ENCODE measurements at regions not wholly inside any gene's neighbourhood (a gene's known extent, or its start where the extent isn't known, plus 50 kb on each side); places are given as distances from the start of the nearest gene placed in this dataset.
"Not testable (repeated sequence)": the region's sequence is repeated elsewhere in the genome, so short reads cannot be mapped to it uniquely, and the experiment has no call there.

DNA sequence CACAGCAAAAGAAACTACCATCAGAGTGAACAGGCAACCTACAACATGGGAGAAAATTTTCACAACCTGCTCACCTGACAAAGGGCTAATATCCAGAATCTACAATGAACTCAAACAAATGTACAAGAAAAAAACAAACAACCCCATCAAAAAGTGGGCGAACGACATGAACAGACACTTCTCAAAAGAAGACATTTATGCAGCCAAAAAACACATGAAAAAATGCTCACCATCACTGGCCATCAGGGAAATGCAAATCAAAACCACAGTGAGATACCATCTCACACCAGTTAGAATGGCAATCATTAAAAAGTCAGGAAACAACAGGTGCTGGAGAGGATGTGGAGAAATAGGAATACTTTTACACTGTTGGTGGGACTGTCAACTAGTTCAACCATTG is 207.8 kb downstream of the USP6NL start:
- Mint-ChIP-seq H3K27ac (peak overlapping the region; percentile 98), H3K4me1 (ENCODE audit: low read depth) (peaks cover 43% of the 10 kb centered on the region), H3K9me3 (peaks cover 22% of the 10 kb centered on the region), H3K4me3 (peak overlapping the region; percentile 76), H3K36me3 (ENCODE audit: low read depth) (peaks cover 10% of the 10 kb centered on the region)
- H3K27me3 Mint-ChIP-seq (ENCODE audit: low read depth); DNase-seq (ENCODE audit: low spot score): not testable (repeated sequence)

- H3K36me3 Mint-ChIP-seq (ENCODE audit: low read depth), result peaks cover 10% of the 10 kb centered on the region
- peaks cover 22% of the 10 kb centered on the region for H3K9me3 Mint-ChIP-seq
- H3K4me3 Mint-ChIP-seq, result peak overlapping the region; percentile 76
- DNase-seq (ENCODE audit: low spot score), result peak; percentile 59
- peak overlapping the region; percentile 98 for H3K27ac Mint-ChIP-seq
- no peaks in the 10 kb centered on the region for H3K27me3 Mint-ChIP-seq (ENCODE audit: low read depth)
- H3K4me1 Mint-ChIP-seq (ENCODE audit: low read depth), result peaks cover 43% of the 10 kb centered on the region
Observed at GRCh38 chr10:11403116-11403515, 208.3 kb downstream of the USP6NL start.

- H3K27ac Mint-ChIP-seq, result peak overlapping the region; percentile 81
- H3K4me1 Mint-ChIP-seq (ENCODE audit: low read depth), result peaks cover 40% of the 10 kb centered on the region
- H3K4me3 Mint-ChIP-seq, result peak overlapping the region; percentile 24
Observed at GRCh38 chr10:11402392-11402791, 209.1 kb downstream of the USP6NL start.

GRCh38 chr10:11401264-11402235 is 209.9 kb downstream of the USP6NL start:
- Mint-ChIP-seq H3K27ac (peak overlapping the region; percentile 81), H3K36me3 (ENCODE audit: low read depth) (peaks cover 6% of the 10 kb centered on the region), H3K4me3 (peak overlapping the region; percentile 42), H3K4me1 (ENCODE audit: low read depth) (peaks cover 36% of the 10 kb centered on the region), H3K9me3 (peaks cover 14% of the 10 kb centered on the region), H3K27me3 (ENCODE audit: low read depth) (no peaks in the 10 kb centered on the region)
- no peak for DNase-seq (ENCODE audit: low spot score)

More at GRCh38 chr10:11402392-11402791, 209.1 kb downstream of the USP6NL start:
- Mint-ChIP-seq H3K9me3 (peaks cover 19% of the 10 kb centered on the region), H3K36me3 (ENCODE audit: low read depth) (peaks cover 8% of the 10 kb centered on the region), H3K27me3 (ENCODE audit: low read depth) (no peaks in the 10 kb centered on the region)
- DNase-seq (ENCODE audit: low spot score), result no peak

DNA sequence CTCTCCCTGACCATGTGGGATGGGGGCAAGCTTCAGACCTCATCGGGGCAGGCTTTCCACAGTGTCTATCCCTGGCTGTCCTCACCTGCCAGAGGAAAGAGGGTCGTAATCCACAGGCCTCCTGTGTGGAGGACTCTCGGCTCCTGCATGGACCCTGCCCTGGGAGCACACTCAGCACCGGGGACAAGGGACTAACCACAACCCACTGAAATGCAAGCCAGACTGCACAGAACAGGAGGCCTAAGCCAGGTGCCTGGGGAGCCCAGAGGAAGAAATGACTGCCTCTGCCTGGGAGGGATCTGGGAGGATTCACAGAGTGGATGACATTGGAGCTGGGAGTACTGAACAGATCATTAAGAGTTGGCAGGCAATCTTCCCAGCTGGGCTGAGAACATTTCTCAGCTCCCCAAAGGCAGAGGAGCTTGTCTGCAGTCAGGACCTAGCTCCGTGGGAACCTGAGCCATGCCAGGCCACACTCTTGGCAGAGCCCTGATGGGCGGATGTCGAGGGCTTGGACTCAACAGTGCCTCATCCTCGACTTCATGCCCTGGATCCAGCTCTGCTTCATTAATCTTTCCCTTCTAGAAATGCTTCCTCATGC is 213.4 kb downstream of the USP6NL start:
- no peak for DNase-seq (ENCODE audit: low spot score)
- peaks cover 32% of the 10 kb centered on the region for H3K4me1 Mint-ChIP-seq (ENCODE audit: low read depth)
- H3K36me3 Mint-ChIP-seq (ENCODE audit: low read depth), result peaks cover 2% of the 10 kb centered on the region
- peaks cover 2% of the 10 kb centered on the region for H3K27me3 Mint-ChIP-seq (ENCODE audit: low read depth)
- no peak overlapping the region for H3K4me3 Mint-ChIP-seq
- H3K27ac Mint-ChIP-seq, result no peak overlapping the region
- H3K9me3 Mint-ChIP-seq, result peaks cover 7% of the 10 kb centered on the region

DNA sequence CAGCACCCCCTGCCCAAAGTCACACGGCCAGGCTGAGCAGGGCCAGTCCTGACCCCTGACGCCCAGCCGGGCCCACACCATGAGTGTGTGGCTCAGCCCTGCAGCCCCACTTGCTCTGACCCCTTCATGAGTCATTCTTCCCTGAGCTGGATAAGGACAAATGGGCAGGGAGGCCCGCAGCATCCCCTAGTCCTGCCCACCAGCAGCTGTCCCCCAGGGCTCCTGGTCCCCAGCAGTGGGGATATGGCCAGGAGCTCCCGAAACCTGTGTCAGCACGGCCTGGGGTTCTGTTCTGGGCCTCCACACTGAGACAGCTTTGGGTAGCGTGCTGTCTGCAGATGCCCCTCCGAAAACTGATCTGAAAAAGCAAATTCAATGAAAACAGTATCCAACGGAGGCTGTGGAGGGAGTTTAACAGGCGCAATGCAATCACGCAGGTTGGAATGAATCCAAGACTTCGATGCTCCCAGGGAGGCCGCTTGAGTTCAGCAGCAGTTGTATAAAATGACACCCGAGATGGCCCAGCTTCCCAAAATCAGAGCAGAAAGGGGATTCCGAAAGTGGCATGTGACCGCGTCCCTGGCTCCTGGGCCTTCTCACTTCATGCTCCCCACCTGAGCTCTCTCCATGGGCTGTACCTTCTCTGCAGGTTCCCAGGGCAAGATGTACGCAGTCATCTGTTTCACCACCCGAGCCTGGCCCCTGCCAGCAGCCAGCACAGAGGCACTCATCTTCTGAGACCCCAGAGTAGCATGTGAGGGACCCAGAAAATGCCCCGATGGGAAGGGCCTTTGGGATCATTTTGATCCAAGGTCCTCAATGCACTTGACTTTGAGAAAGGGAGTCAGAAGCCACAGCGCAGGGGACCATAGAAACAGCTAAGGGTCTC is 214.1 kb downstream of the USP6NL start:
- DNase-seq (ENCODE audit: low spot score), result no peak
- Mint-ChIP-seq H3K27ac (no peak overlapping the region), H3K36me3 (ENCODE audit: low read depth) (no peaks in the 10 kb centered on the region), H3K9me3 (peaks cover 2% of the 10 kb centered on the region), H3K4me3 (no peak overlapping the region), H3K4me1 (ENCODE audit: low read depth) (peaks cover 25% of the 10 kb centered on the region), H3K27me3 (ENCODE audit: low read depth) (peaks cover 8% of the 10 kb centered on the region)

DNA sequence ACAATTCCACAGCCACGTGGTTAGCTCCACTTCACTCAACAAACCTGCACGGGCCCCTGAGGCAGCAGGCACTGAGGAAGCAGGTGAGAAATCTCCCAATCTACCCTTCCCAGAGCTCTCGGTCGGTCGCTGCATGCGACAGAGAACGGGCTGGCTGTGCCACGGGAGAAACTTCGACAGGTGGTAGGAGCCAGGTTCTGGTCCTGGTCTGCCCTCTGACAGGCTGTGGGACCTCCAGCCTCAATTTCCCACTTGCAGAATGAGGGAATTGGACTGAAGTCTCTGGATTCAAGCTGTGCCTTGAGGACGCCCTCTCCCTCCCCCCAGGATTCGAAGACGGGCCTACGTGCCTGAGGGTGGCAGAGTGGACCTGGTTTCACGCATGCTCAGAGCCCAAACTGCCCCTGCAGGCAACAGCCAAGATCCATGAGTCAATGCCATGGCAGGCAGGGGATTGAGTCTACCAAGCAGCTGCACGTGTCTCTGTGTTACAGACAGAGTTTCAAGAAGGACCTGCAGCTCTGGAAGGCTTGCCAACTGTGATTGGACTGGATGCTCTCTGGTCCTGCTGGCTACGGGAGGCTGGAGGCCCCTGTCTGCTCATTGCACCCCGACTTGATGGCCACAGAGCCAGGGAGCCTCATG is 215.0 kb downstream of the USP6NL start:
- Mint-ChIP-seq H3K27me3 (ENCODE audit: low read depth) (peaks cover 8% of the 10 kb centered on the region), H3K36me3 (ENCODE audit: low read depth) (no peaks in the 10 kb centered on the region), H3K27ac (no peak overlapping the region), H3K9me3 (no peaks in the 10 kb centered on the region), H3K4me3 (no peak overlapping the region), H3K4me1 (ENCODE audit: low read depth) (peaks cover 18% of the 10 kb centered on the region)
- no peak for DNase-seq (ENCODE audit: low spot score)

GRCh38 chr10:11395581-11396310 is 215.7 kb downstream of the USP6NL start:
- H3K27ac Mint-ChIP-seq, result no peak overlapping the region
- peaks cover 8% of the 10 kb centered on the region for H3K27me3 Mint-ChIP-seq (ENCODE audit: low read depth)
- H3K4me3 Mint-ChIP-seq, result no peak overlapping the region
- peaks cover 11% of the 10 kb centered on the region for H3K4me1 Mint-ChIP-seq (ENCODE audit: low read depth)
- no peaks in the 10 kb centered on the region for H3K9me3 Mint-ChIP-seq
- no peaks in the 10 kb centered on the region for H3K36me3 Mint-ChIP-seq (ENCODE audit: low read depth)
- no peak for DNase-seq (ENCODE audit: low spot score)

- peaks cover 8% of the 10 kb centered on the region for H3K27me3 Mint-ChIP-seq (ENCODE audit: low read depth)
- no peak for DNase-seq (ENCODE audit: low spot score)
- H3K4me1 Mint-ChIP-seq (ENCODE audit: low read depth), result peaks cover 5% of the 10 kb centered on the region
- H3K27ac Mint-ChIP-seq, result no peak overlapping the region
- H3K4me3 Mint-ChIP-seq, result no peak overlapping the region
- no peaks in the 10 kb centered on the region for H3K36me3 Mint-ChIP-seq (ENCODE audit: low read depth)
- H3K9me3 Mint-ChIP-seq, result no peaks in the 10 kb centered on the region
Observed at GRCh38 chr10:11395161-11395560, 216.3 kb downstream of the USP6NL start.

DNA sequence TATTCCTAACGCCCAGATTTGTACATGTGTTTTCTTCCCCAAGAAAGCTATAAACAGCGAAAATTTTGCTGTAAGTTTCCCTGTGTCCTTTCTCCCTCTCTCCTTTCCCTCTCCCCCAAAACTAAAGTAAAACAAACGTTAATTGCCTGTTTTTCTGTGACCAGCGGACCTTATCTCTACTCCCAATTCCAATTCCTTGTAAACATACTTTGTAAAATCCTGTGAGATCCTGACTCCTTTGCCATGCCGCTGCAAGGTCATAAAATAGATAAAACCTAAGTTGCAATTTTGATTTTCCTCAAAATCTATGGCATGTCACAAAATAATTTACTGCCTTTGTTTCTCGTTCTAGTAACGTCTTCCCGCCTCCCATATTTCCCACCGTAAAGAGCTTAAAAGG is 217.6 kb downstream of the USP6NL start:
- Mint-ChIP-seq H3K9me3 (no peaks in the 10 kb centered on the region), H3K4me1 (ENCODE audit: low read depth) (no peaks in the 10 kb centered on the region), H3K27me3 (ENCODE audit: low read depth) (peaks cover 8% of the 10 kb centered on the region), H3K36me3 (ENCODE audit: low read depth) (no peaks in the 10 kb centered on the region), H3K4me3 (no peak overlapping the region), H3K27ac (no peak overlapping the region)
- no peak for DNase-seq (ENCODE audit: low spot score)

DNA sequence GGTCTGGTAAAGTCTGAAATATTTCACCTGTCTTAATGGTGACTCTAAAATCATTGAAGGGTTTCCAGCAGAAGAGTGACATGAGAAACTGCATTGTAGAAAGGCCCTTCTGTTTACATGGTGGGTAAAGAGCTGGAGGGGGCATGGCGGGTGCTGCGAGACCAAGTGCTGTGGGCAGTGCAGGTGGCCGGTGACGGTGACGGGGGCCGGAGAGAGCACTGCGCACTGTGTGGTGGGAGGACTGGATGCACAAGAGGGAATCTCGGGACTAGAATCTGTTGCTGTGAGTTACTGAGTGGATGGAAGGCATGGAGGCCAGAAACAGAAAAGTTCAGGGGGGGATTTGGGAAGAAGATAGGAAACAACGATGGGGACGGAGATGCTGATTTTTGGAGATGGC is 218.7 kb downstream of the USP6NL start:
- Mint-ChIP-seq H3K9me3 (no peaks in the 10 kb centered on the region), H3K4me3 (no peak overlapping the region), H3K27me3 (ENCODE audit: low read depth) (peaks cover 8% of the 10 kb centered on the region), H3K4me1 (ENCODE audit: low read depth) (no peaks in the 10 kb centered on the region), H3K36me3 (ENCODE audit: low read depth) (no peaks in the 10 kb centered on the region), H3K27ac (no peak overlapping the region)
- DNase-seq (ENCODE audit: low spot score), result no peak

DNA sequence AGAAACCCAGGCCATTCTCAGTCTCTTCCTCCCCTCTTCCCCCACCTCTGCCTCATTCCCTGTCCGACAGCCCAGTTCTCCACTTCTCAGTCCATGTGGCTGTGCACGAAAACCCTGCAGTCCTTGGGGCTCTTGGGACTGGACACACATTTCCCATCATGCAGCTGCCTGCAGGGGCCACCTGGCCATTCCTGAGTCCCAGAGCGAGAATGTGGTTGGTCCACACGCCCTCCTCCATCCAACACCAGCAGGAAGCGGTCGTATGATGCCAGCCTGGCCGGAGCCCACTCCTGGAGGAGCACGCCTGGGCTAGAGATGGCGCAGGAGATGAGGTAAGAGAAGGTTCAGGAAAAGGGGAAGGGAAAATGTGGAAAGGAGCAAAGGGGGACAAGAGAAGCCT is 222.5 kb downstream of the USP6NL start:
- Mint-ChIP-seq H3K27me3 (ENCODE audit: low read depth) (peaks cover 14% of the 10 kb centered on the region), H3K36me3 (ENCODE audit: low read depth) (no peaks in the 10 kb centered on the region), H3K9me3 (no peaks in the 10 kb centered on the region), H3K4me1 (ENCODE audit: low read depth) (no peaks in the 10 kb centered on the region), H3K4me3 (no peak overlapping the region), H3K27ac (no peak overlapping the region)
- DNase-seq (ENCODE audit: low spot score), result no peak
